K562 (cell line): ENCODE measurements at regions not wholly inside any gene's neighbourhood (a gene's known extent, or its start where the extent isn't known, plus 50 kb on each side); places are given as distances from the start of the nearest gene placed in this dataset.

Experiments
- ATAC-seq: fragments of 200-7000 bp; cut with Tn5 transposase; 3 replicates; pipeline ENCODE4 v1.9.1; 2020; ENCODE audit warnings: moderate library complexity
- BruUV-seq: library from RNA; stranded (reverse); fragments of 400-500 nt; replicated peaks from 2 replicates; lab custom pipeline; 2021; lab: Mats Ljungman, UMichigan
- CTCF ChIA-PET: fragments of 300-600 bp; formaldehyde crosslinking; extraction: SDS; loops from one replicate; lab custom pipeline; 2021; ENCODE audit warnings: low intra/inter-chr PET ratio; lab: Yijun Ruan, JAX
- POLR2A ChIA-PET: fragments of 300-600, 350-650 bp; sonication (Branson Sonifier 250); formaldehyde crosslinking; extraction: SDS; loops from one replicate; lab custom pipeline; 2021; ENCODE audit warnings: antibody characterized with exemption, inconsistent platforms; lab: Yijun Ruan, JAX
- DNase-seq, 4 experiments: peaks; one replicate each; pipeline versions ENCODE4 v3.0.0 to v3.0.0-alpha.2; 2011 to 2018; ENCODE audit warnings: low spot score in 3 of 4, mixed read lengths in 3 of 4; ENCODE audit errors: extremely low read depth in 1 of 4
- FAIRE-seq: peaks from 2 replicates; lab custom pipeline; 2011; peaks lifted over from hg19 to GRCh38; lab: Jason Lieb, UNC
- H2AFZ ChIP-seq: 2 replicates; pipeline ENCODE4 v1.6.0; 2011; ENCODE audit warnings: low read depth, low read length, control low read depth, inconsistent platforms
- H3K27ac ChIP-seq: fragments of 200-600 bp; 3 replicates; pipeline ENCODE4 v1.8.0; 2011; ENCODE audit warnings: low read depth, mild to moderate bottlenecking, control low read depth, inconsistent platforms, low read length, moderate library complexity, mixed read lengths; ENCODE audit errors: extremely low read depth
- H3K27me3 ChIP-seq, 2 experiments: fragments of 300-600 bp in 1 of 2; 2 replicates in 1 of 2; 3 replicates in 1 of 2; pipeline versions ENCODE4 v1.6.0 to v1.8.0; 2011; ENCODE audit warnings: inconsistent platforms in 2 of 2, low read length in 2 of 2, mild to moderate bottlenecking in 1 of 2, mixed read lengths in 1 of 2, moderate library complexity in 1 of 2; ENCODE audit not compliant: control insufficient read depth in 2 of 2, insufficient read depth in 2 of 2
- H3K36me3 ChIP-seq: fragments of 300-600 bp; 3 replicates; pipeline ENCODE4 v1.8.0; 2011; ENCODE audit warnings: mild to moderate bottlenecking, low read length, inconsistent platforms; ENCODE audit not compliant: control insufficient read depth, insufficient read depth
- H3K4me1 ChIP-seq, 2 experiments: fragments of 200-600 bp in 1 of 2; replicated peaks in 1 of 2; 2 replicates in 1 of 2; 3 replicates in 1 of 2; pipeline versions ENCODE4 v1.5.1 to v1.8.0; 2011; ENCODE audit warnings: inconsistent platforms in 2 of 2, low read length in 2 of 2, mild to moderate bottlenecking in 1 of 2, mixed read lengths in 1 of 2, moderate library complexity in 1 of 2; ENCODE audit not compliant: control insufficient read depth in 2 of 2, insufficient read depth in 2 of 2
- H3K4me2 ChIP-seq: 2 replicates; pipeline ENCODE4 v1.6.1; 2011; ENCODE audit warnings: low read length, control low read depth, inconsistent platforms, mixed read lengths; ENCODE audit not compliant: insufficient read depth
- H3K4me3 ChIP-seq: fragments of 200-600 bp; sonication (generic), shearing (Covaris generic); 2 replicates; pipeline ENCODE4 v1.5.1; 2016; ENCODE audit warnings: control low read depth, inconsistent platforms
- H3K79me2 ChIP-seq: fragments of 200-600 bp; 3 replicates; pipeline ENCODE4 v1.8.0; 2011; ENCODE audit warnings: low read length, inconsistent platforms; ENCODE audit not compliant: control insufficient read depth, insufficient read depth
- H3K9ac ChIP-seq, 2 experiments: 2 replicates each; pipeline versions ENCODE4 v1.6.0 to v1.6.1; 2011; ENCODE audit warnings: low read depth in 2 of 2, low read length in 2 of 2, control low read depth in 1 of 2, inconsistent platforms in 1 of 2, mild to moderate bottlenecking in 1 of 2, mixed read lengths in 1 of 2; ENCODE audit not compliant: insufficient read depth in 1 of 2
- H3K9me1 ChIP-seq: one replicate; pipeline ENCODE4 v1.6.0; 2011; ENCODE audit warnings: inconsistent platforms, mild to moderate bottlenecking, low read length, moderate library complexity; ENCODE audit not compliant: control insufficient read depth, insufficient read depth
- H3K9me3 ChIP-seq: replicated peaks from 2 replicates; pipeline ENCODE4 v1.5.1; 2011; ENCODE audit warnings: low read depth, low read length, inconsistent platforms; ENCODE audit not compliant: control insufficient read depth, insufficient read depth
- H4K20me1 ChIP-seq: replicated peaks from 2 replicates; pipeline ENCODE4 v1.6.1; 2011; ENCODE audit warnings: low read length, inconsistent platforms, mixed read lengths; ENCODE audit not compliant: control insufficient read depth, insufficient read depth
- EWSR1 ChIP-seq: fragments of 450-650 bp; IDR thresholded peaks from 2 replicates; pipeline ENCODE4 v1.6.1; 2018; ENCODE audit warnings: borderline replicate concordance, mild to moderate bottlenecking, low read depth, moderate library complexity; ENCODE audit not compliant: partially characterized antibody
- HNRNPLL ChIP-seq: fragments of 200-400 bp; formaldehyde crosslinking; IDR thresholded peaks from 2 replicates; pipeline ENCODE4 v1.6.1; 2017; ENCODE audit warnings: low read length, low read depth, mild to moderate bottlenecking; ENCODE audit not compliant: poor library complexity, severe bottlenecking
- KAT8 ChIP-seq: fragments of 450-650 bp; IDR thresholded peaks from 2 replicates; pipeline ENCODE4 v1.6.1; 2016; ENCODE audit warnings: low read depth, mild to moderate bottlenecking
- OTX1 ChIP-seq: fragments of 450-650 bp; formaldehyde crosslinking; IDR thresholded peaks from 2 replicates; pipeline ENCODE4 v1.4.0; 2022; ENCODE audit warnings: mild to moderate bottlenecking
- POLR2AphosphoS2 ChIP-seq: IDR thresholded peaks from 2 replicates; pipeline ENCODE4 v1.6.1; 2012; ENCODE audit warnings: low read length, improper control_type of control experiment
- SAP30 ChIP-seq: fragments of 200-600 bp; sonication (generic); IDR thresholded peaks from 2 replicates; pipeline ENCODE4 v1.6.1; 2012; ENCODE audit warnings: borderline replicate concordance, low read depth, mild to moderate bottlenecking, moderate library complexity, low read length, control low read depth, inconsistent platforms; ENCODE audit not compliant: insufficient read depth, poor library complexity, severe bottlenecking
- STAG1 ChIP-seq: sonication (generic); formaldehyde crosslinking; IDR thresholded peaks from 2 replicates; pipeline ENCODE4 v1.5.0; 2020; ENCODE audit warnings: missing genetic modification reagents, borderline replicate concordance
- TCFL5 ChIP-seq: fragments of 250-450 bp; sonication (Bioruptor Pico); conservative IDR thresholded peaks from 2 replicates; pipeline ENCODE4 v1.6.1; 2021; ENCODE audit warnings: mild to moderate bottlenecking, moderate library complexity, matching md5 sums
- TFAM ChIP-seq: fragments of 250-450 bp; sonication (Bioruptor Pico); conservative IDR thresholded peaks from 2 replicates; pipeline ENCODE4 v1.5.0; 2021; ENCODE audit warnings: mild to moderate bottlenecking, moderate library complexity
- ZNF174 ChIP-seq: fragments of 250-450 bp; sonication (Bioruptor Pico); IDR thresholded peaks from 2 replicates; pipeline ENCODE4 v1.4.0; 2020; ENCODE audit warnings: mild to moderate bottlenecking
- ZNF253 ChIP-seq: fragments of 250-450 bp; sonication (Bioruptor Pico); conservative IDR thresholded peaks from 2 replicates; pipeline ENCODE4 v1.6.1; 2021; ENCODE audit warnings: mild to moderate bottlenecking
- ZNF551 ChIP-seq: fragments of 250-450 bp; sonication (Bioruptor Pico); IDR thresholded peaks from 2 replicates; pipeline ENCODE4 v1.5.0; 2021; ENCODE audit warnings: mild to moderate bottlenecking, moderate library complexity
- ZNF589 ChIP-seq: fragments of 200-800 bp; sonication (Bioruptor generic); IDR thresholded peaks from 2 replicates; pipeline ENCODE4 v1.6.1; 2016; ENCODE audit warnings: low read depth, missing genetic modification characterization, missing compliant biosample characterization
- ZNF76 ChIP-seq: fragments of 250-450 bp; sonication (Bioruptor Pico); IDR thresholded peaks from 2 replicates; pipeline ENCODE4 v1.4.0; 2020; ENCODE audit warnings: mild to moderate bottlenecking, moderate library complexity, borderline replicate concordance
- WGBS: fragments of 100-300 bp; shearing (Covaris generic); methylation state at CpG from one replicate; pipeline ENCODE4 v1.1.6; 2016; ENCODE audit warnings: low coverage, mixed read lengths; ENCODE audit not compliant: insufficient coverage; ENCODE audit errors: missing lambda C conversion rate; 5-methylcytosine and 5-hydroxymethylcytosine counted together
- in situ Hi-C: fragments of 300-500 bp; cut with MboI; formaldehyde crosslinking; loops from 4 replicates; pipeline ENCODE4 v1.15.0; 2018; ENCODE audit warnings: inconsistent platforms, mixed read lengths
- intact Hi-C: fragments of 100-400 bp; cut with micrococcal nuclease; formaldehyde crosslinking; loops from 2 replicates; pipeline ENCODE4 v1.14.2; 2022
- TF ChIP-seq, protein P1 (sequence below): sonication (generic); formaldehyde crosslinking; IDR thresholded peaks from 2 replicates; pipeline ENCODE4 v1.8.1; 2023; ENCODE audit warnings: missing genetic modification reagents, mild to moderate bottlenecking, borderline replicate concordance
- TF ChIP-seq, protein P2 (sequence below): fragments of 250-450 bp; sonication (Bioruptor Pico); IDR thresholded peaks from 2 replicates; pipeline ENCODE4 v1.8.0; 2022; ENCODE audit warnings: inconsistent platforms

DNA sequence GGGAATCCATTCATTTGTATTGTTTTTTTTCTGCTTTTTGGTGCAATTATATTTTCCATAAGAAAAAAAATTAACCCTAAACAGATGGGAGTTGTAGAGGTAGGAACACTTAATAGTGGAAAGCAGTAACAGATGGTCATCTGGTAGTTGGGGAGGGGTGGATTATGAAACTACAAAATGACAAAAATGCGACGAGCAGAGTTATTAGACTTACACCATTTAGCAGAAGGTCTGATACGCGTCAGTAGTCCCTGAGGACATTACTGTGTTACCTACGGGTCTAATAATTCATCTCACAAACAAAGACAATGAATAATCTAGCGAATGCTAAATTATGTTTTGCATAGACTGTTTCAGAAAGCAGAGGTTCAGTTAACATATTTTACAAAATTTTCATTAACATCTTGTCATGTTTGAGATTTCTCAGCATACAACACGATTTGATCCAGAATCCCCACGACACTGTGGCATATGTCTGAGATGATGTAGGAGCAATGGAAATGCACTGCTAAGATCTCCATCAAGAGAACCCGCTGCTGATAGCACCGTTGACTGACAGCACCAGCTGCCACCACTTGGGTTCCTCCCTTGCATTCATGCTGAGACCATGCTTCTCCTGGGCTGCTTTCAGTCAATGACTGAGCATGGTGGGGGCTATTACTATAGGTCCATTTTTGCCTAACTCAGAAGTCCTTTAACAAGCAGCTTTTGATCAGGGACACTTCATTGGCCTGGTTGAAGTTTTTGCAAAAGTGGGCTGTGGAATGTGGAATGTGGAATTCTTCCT, 182.2 kb upstream of the CPHXL start:
- no peak overlapping the region for H3K4me3 ChIP-seq
- no peak overlapping the region for H3K27ac ChIP-seq
- ChIA-PET CTCF (no interaction called here), POLR2A (interaction anchor here (0.8 kb wide), 1 partner anchor 1388 kb away, joined by 3 read pairs; no protein-coding TSS in a partner anchor)
- DNase-seq, result peak in 1 of 4 experiments; percentile 0
- H3K9me1 ChIP-seq, result no peaks in the 10 kb centered on the region
- WGBS, result 2% methylated on average over 10 of the region's 10 CpGs
- FAIRE-seq, result no peak
- H3K27me3 ChIP-seq, result no peaks in the 10 kb centered on the region
- BruUV-seq, result no TSS peak
- no peak for ATAC-seq
- H3K36me3 ChIP-seq, result no peaks in the 10 kb centered on the region
- no peaks in the 10 kb centered on the region for H3K79me2 ChIP-seq
- H3K9ac ChIP-seq, result no peak overlapping the region
- intact Hi-C loops (no loop called here), in situ Hi-C loops (no loop called here)
- H3K4me2 ChIP-seq, result no peak overlapping the region
- H3K4me1 ChIP-seq, result no peaks in the 10 kb centered on the region
- H2AFZ ChIP-seq, result no peak overlapping the region
- no peaks in the 10 kb centered on the region for H3K9me3 ChIP-seq
- H4K20me1 ChIP-seq, result no peaks in the 10 kb centered on the region
- TF ChIP-seq ZNF551, result no peak
- no peak for TF ChIP-seq STAG1 (CRISPR knock-in tag)
- no peak for TF ChIP-seq ZNF253 (CRISPR knock-in tag)
- no peak for TF ChIP-seq KAT8
- TF ChIP-seq POLR2AphosphoS2, result no peak
- TF ChIP-seq, protein P1, sequence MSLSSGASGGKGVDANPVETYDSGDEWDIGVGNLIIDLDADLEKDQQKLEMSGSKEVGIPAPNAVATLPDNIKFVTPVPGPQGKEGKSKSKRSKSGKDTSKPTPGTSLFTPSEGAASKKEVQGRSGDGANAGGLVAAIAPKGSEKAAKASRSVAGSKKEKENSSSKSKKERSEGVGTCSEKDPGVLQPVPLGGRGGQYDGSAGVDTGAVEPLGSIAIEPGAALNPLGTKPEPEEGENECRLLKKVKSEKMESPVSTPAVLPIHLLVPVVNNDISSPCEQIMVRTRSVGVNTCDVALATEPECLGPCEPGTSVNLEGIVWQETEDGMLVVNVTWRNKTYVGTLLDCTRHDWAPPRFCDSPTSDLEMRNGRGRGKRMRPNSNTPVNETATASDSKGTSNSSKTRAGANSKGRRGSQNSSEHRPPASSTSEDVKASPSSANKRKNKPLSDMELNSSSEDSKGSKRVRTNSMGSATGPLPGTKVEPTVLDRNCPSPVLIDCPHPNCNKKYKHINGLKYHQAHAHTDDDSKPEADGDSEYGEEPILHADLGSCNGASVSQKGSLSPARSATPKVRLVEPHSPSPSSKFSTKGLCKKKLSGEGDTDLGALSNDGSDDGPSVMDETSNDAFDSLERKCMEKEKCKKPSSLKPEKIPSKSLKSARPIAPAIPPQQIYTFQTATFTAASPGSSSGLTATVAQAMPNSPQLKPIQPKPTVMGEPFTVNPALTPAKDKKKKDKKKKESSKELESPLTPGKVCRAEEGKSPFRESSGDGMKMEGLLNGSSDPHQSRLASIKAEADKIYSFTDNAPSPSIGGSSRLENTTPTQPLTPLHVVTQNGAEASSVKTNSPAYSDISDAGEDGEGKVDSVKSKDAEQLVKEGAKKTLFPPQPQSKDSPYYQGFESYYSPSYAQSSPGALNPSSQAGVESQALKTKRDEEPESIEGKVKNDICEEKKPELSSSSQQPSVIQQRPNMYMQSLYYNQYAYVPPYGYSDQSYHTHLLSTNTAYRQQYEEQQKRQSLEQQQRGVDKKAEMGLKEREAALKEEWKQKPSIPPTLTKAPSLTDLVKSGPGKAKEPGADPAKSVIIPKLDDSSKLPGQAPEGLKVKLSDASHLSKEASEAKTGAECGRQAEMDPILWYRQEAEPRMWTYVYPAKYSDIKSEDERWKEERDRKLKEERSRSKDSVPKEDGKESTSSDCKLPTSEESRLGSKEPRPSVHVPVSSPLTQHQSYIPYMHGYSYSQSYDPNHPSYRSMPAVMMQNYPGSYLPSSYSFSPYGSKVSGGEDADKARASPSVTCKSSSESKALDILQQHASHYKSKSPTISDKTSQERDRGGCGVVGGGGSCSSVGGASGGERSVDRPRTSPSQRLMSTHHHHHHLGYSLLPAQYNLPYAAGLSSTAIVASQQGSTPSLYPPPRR, result no peak
- no peak for TF ChIP-seq ZNF76 (CRISPR knock-in tag)
- TF ChIP-seq EWSR1, result no peak
- TF ChIP-seq OTX1 (CRISPR knock-in tag), result no peak
- TF ChIP-seq HNRNPLL, result no peak
- TF ChIP-seq, protein P2, sequence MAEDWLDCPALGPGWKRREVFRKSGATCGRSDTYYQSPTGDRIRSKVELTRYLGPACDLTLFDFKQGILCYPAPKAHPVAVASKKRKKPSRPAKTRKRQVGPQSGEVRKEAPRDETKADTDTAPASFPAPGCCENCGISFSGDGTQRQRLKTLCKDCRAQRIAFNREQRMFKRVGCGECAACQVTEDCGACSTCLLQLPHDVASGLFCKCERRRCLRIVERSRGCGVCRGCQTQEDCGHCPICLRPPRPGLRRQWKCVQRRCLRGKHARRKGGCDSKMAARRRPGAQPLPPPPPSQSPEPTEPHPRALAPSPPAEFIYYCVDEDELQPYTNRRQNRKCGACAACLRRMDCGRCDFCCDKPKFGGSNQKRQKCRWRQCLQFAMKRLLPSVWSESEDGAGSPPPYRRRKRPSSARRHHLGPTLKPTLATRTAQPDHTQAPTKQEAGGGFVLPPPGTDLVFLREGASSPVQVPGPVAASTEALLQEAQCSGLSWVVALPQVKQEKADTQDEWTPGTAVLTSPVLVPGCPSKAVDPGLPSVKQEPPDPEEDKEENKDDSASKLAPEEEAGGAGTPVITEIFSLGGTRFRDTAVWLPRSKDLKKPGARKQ (CRISPR knock-in tag), result no peak
- no peak for TF ChIP-seq SAP30
- TF ChIP-seq ZNF589 (CRISPR knock-in tag), result no peak
- TF ChIP-seq ZNF174 (CRISPR knock-in tag), result no peak
- TF ChIP-seq TFAM (CRISPR knock-in tag), result no peak
- no peak for TF ChIP-seq TCFL5 (CRISPR knock-in tag)
